H9 (cell line): ENCODE measurements at regions not wholly inside any gene's neighbourhood (a gene's known extent, or its start where the extent isn't known, plus 50 kb on each side); places are given as distances from the start of the nearest gene placed in this dataset.
"Not testable (repeated sequence)": the region's sequence is repeated elsewhere in the genome, so short reads cannot be mapped to it uniquely, and the experiment has no call there.

Source experiments
- DNase-seq: peaks from one replicate; pipeline ENCODE4 v3.0.0-alpha.2; 2017
- H2AFZ ChIP-seq: one replicate; pipeline ENCODE4 v1.6.1; 2013; ENCODE audit warnings: mild to moderate bottlenecking, low read length, control low read depth, moderate library complexity
- H2AK5ac ChIP-seq: 2 replicates; pipeline ENCODE4 v1.6.1; 2013; ENCODE audit warnings: low read length, control low read depth, mixed read lengths; ENCODE audit not compliant: insufficient read length
- H2BK120ac ChIP-seq: one replicate; pipeline ENCODE4 v1.6.1; 2013; ENCODE audit warnings: low read depth, mild to moderate bottlenecking, low read length, control low read depth, inconsistent platforms; ENCODE audit not compliant: poor library complexity, severe bottlenecking
- H2BK12ac ChIP-seq: 2 replicates; pipeline ENCODE4 v1.6.1; 2013; ENCODE audit warnings: low read length, control low read depth, mixed read lengths, low read depth; ENCODE audit not compliant: insufficient read length
- H2BK15ac ChIP-seq: 2 replicates; pipeline ENCODE4 v1.6.1; 2013; ENCODE audit warnings: low read depth, low read length, control low read depth
- H2BK20ac ChIP-seq: one replicate; pipeline ENCODE4 v1.6.1; 2013; ENCODE audit warnings: low read depth, mild to moderate bottlenecking, low read length, control low read depth, inconsistent platforms; ENCODE audit not compliant: poor library complexity, severe bottlenecking
- H2BK5ac ChIP-seq: 2 replicates; pipeline ENCODE4 v1.6.1; 2013; ENCODE audit warnings: low read length, control low read depth, mixed read lengths; ENCODE audit not compliant: insufficient read length
- H3K14ac ChIP-seq: 2 replicates; pipeline ENCODE4 v1.6.1; 2013; ENCODE audit warnings: low read length, control low read depth; ENCODE audit not compliant: insufficient read depth
- H3K18ac ChIP-seq: 2 replicates; pipeline ENCODE4 v1.6.1; 2013; ENCODE audit warnings: low read depth, mild to moderate bottlenecking, mixed read lengths, low read length, control low read depth; ENCODE audit not compliant: insufficient read length
- H3K23ac ChIP-seq: 2 replicates; pipeline ENCODE4 v1.6.1; 2013; ENCODE audit warnings: low read length, control low read depth, mixed read lengths, low read depth; ENCODE audit not compliant: insufficient read length
- H3K23me2 ChIP-seq: 2 replicates; pipeline ENCODE4 v1.6.1; 2013; ENCODE audit warnings: low read depth, mild to moderate bottlenecking, mixed read lengths, low read length, control low read depth; ENCODE audit not compliant: insufficient read length, poor library complexity, severe bottlenecking
- H3K27ac ChIP-seq: 2 replicates; pipeline ENCODE4 v1.5.1; 2013; ENCODE audit warnings: low read length, control low read depth, mixed read lengths, low read depth; ENCODE audit not compliant: insufficient read length
- H3K27me3 ChIP-seq: 2 replicates; pipeline ENCODE4 v1.6.1; 2013; ENCODE audit warnings: low read length, control low read depth, inconsistent platforms; ENCODE audit not compliant: insufficient read depth
- H3K4ac ChIP-seq: 2 replicates; pipeline ENCODE4 v1.6.1; 2013; ENCODE audit warnings: low read depth, mild to moderate bottlenecking, control low read depth, inconsistent platforms, low read length, moderate library complexity
- H3K4me1 ChIP-seq: 2 replicates; pipeline ENCODE4 v1.6.1; 2013; ENCODE audit warnings: low read length, control low read depth, inconsistent platforms; ENCODE audit not compliant: insufficient read depth
- H3K4me2 ChIP-seq: 2 replicates; pipeline ENCODE4 v1.6.1; 2013; ENCODE audit warnings: low read length, control low read depth, mixed read lengths; ENCODE audit not compliant: insufficient read length, insufficient read depth
- H3K56ac ChIP-seq: 2 replicates; pipeline ENCODE4 v1.6.1; 2013; ENCODE audit warnings: low read depth, mild to moderate bottlenecking, mixed read lengths, low read length, control low read depth; ENCODE audit not compliant: insufficient read length
- H3K79me1 ChIP-seq: 2 replicates; pipeline ENCODE4 v1.6.1; 2013; ENCODE audit warnings: low read depth, mild to moderate bottlenecking, moderate library complexity, low read length, control low read depth, inconsistent platforms; ENCODE audit not compliant: insufficient read depth, poor library complexity, severe bottlenecking
- H3K79me2 ChIP-seq: 2 replicates; pipeline ENCODE4 v1.6.1; 2013; ENCODE audit warnings: low read length, control low read depth, inconsistent platforms; ENCODE audit not compliant: insufficient read depth
- H3K9ac ChIP-seq: 2 replicates; pipeline ENCODE4 v1.6.1; 2013; ENCODE audit warnings: low read length, control low read depth, mixed read lengths; ENCODE audit not compliant: insufficient read length; ENCODE audit errors: extremely low read depth
- H3K9me3 ChIP-seq: one replicate; pipeline ENCODE4 v1.6.1; 2013; ENCODE audit warnings: low read depth, low read length, inconsistent platforms; ENCODE audit not compliant: control insufficient read depth
- H3T11ph ChIP-seq: one replicate; pipeline ENCODE4 v1.6.1; 2013; ENCODE audit warnings: mild to moderate bottlenecking, low read length, control low read depth, inconsistent platforms
- H4K20me1 ChIP-seq: one replicate; pipeline ENCODE4 v1.6.1; 2013; ENCODE audit not compliant: control insufficient read depth, insufficient read length, insufficient read depth
- H4K5ac ChIP-seq: 2 replicates; pipeline ENCODE4 v1.6.1; 2013; ENCODE audit warnings: low read depth, mild to moderate bottlenecking, mixed read lengths, low read length, control low read depth; ENCODE audit not compliant: insufficient read length
- H4K8ac ChIP-seq: replicated peaks from 2 replicates; pipeline ENCODE4 v1.6.1; 2013; ENCODE audit warnings: low read length, control low read depth, mixed read lengths, low read depth; ENCODE audit not compliant: insufficient read length
- H4K91ac ChIP-seq: 2 replicates; pipeline ENCODE4 v1.6.1; 2013; ENCODE audit warnings: low read depth, mild to moderate bottlenecking, moderate library complexity, mixed read lengths, low read length, control low read depth; ENCODE audit not compliant: insufficient read length
- H3K27ac Mint-ChIP-seq, 3 experiments: 2 replicates in 2 of 3; 3 replicates in 1 of 3; pipeline ENCODE4 v1.8.0; 2020 to 2021; ENCODE audit warnings: mixed read lengths in 3 of 3, mild to moderate bottlenecking in 1 of 3, moderate library complexity in 1 of 3
- H3K27me3 Mint-ChIP-seq: 2 replicates; pipeline ENCODE4 v1.8.0; 2021; ENCODE audit warnings: low read depth, mild to moderate bottlenecking, moderate library complexity, mixed read lengths
- H3K36me3 Mint-ChIP-seq, 3 experiments: 2 replicates in 2 of 3; 3 replicates in 1 of 3; pipeline ENCODE4 v1.8.0; 2020 to 2021; ENCODE audit warnings: low read depth in 3 of 3, mixed read lengths in 3 of 3; ENCODE audit not compliant: insufficient read depth in 1 of 3
- H3K4me1 Mint-ChIP-seq, 2 experiments: 2 replicates each; pipeline ENCODE4 v1.8.0; 2020; ENCODE audit warnings: mixed read lengths in 2 of 2
- H3K4me3 Mint-ChIP-seq, 2 experiments: 2 replicates in 1 of 2; 3 replicates in 1 of 2; pipeline ENCODE4 v1.8.0; 2020 to 2021; ENCODE audit warnings: mild to moderate bottlenecking in 2 of 2, mixed read lengths in 2 of 2, moderate library complexity in 1 of 2
- H3K9me3 Mint-ChIP-seq, 2 experiments: 2 replicates in 1 of 2; 3 replicates in 1 of 2; pipeline ENCODE4 v1.8.0; 2020; ENCODE audit warnings: mild to moderate bottlenecking in 2 of 2, mixed read lengths in 2 of 2, moderate library complexity in 1 of 2
- WGBS: extraction: QIAGEN DNeasy Blood & Tissue Kit; methylation state at CpG from one replicate; pipeline ENCODE4 v1.1.7; 2013; ENCODE audit warnings: missing lambda C conversion rate, low lambda C conversion rate, mixed read lengths; ENCODE audit not compliant: insufficient read length; ENCODE audit errors: extremely low coverage; 5-methylcytosine and 5-hydroxymethylcytosine counted together

- not testable (repeated sequence) for H4K5ac ChIP-seq, H3K4me3 Mint-ChIP-seq, H2BK120ac ChIP-seq, H4K91ac ChIP-seq, H3K79me2 ChIP-seq, H3K4me1 ChIP-seq, H3K56ac ChIP-seq, H3K4me1 Mint-ChIP-seq, H2BK5ac ChIP-seq, H3K23ac ChIP-seq, H3K79me1 ChIP-seq, H3K18ac ChIP-seq, H2AK5ac ChIP-seq, H2BK12ac ChIP-seq, H3K4ac ChIP-seq, H2BK20ac ChIP-seq, DNase-seq, H3K23me2 ChIP-seq, H3K27ac ChIP-seq, H3K9ac ChIP-seq, H3K27me3 Mint-ChIP-seq, H4K8ac ChIP-seq, H3K27ac Mint-ChIP-seq, H3K9me3 ChIP-seq, H3K27me3 ChIP-seq, H3K4me2 ChIP-seq, H3T11ph ChIP-seq, H2AFZ ChIP-seq, H2BK15ac ChIP-seq, H4K20me1 ChIP-seq, H3K14ac ChIP-seq
- WGBS, result no CpG with 5 or more reads among the region's 1 CpG
- peaks cover 3 to 11% (median 7%) of the 10 kb centered on the region in 3 experiments; a peak in 6 of 7 replicates for H3K36me3 Mint-ChIP-seq
- peaks cover 6 to 13% of the 10 kb centered on the region in 2 experiments; a peak in 4 of 5 replicates for H3K9me3 Mint-ChIP-seq
Measured at GRCh38 chr3:30480156-30480555, 126.2 kb upstream of the TGFBR2 start.
